GM12892 (cell line): ENCODE measurements at regions not wholly inside any gene's neighbourhood (a gene's known extent, or its start where the extent isn't known, plus 50 kb on each side); places are given as distances from the start of the nearest gene placed in this dataset.

Experiments used
- POLR2A ChIP-seq: IDR thresholded peaks from 2 replicates; pipeline ENCODE4 v1.6.1; 2011; ENCODE audit warnings: low read depth, low read length, control low read depth
- POLR2AphosphoS5 ChIP-seq: IDR thresholded peaks from 2 replicates; pipeline ENCODE4 v1.6.1; 2011; ENCODE audit warnings: low read depth, low read length, control low read depth
- TAF1 ChIP-seq: IDR thresholded peaks from 2 replicates; pipeline ENCODE4 v1.6.1; 2011; ENCODE audit warnings: low read depth, mild to moderate bottlenecking, control low read depth, low read length, borderline replicate concordance

GRCh38 chr19:28427376-28428083, 785.4 kb downstream of the UQCRFS1 start:
- no peak for TF ChIP-seq POLR2A
- TF ChIP-seq POLR2AphosphoS5: no peak
- TF ChIP-seq TAF1: no peak
